ENCODE measurements at regions not wholly inside any gene's neighbourhood (a gene's known extent, or its start where the extent isn't known, plus 50 kb on each side); places are given as distances from the start of the nearest gene placed in this dataset.

DNA sequence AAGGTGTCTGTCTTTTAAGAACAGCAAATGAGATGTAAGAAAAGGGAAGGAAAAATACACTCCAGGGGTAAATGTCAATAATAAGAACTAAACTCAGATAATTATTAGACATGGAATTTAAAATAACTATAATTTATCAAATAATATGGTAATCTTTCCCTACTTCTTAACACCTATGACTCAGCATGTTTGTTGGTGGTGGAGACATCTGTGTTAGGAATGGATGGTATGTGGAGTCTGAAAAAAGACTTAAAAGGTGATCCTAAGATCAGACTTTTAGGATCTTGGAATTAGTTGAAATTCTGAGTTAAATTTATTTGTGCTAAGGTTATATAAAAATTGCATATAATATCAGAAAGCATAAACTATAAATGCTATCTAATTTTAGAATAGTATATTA, 915.1 kb downstream of the SLITRK5 start:
- TF ChIP-seq, protein P1, sequence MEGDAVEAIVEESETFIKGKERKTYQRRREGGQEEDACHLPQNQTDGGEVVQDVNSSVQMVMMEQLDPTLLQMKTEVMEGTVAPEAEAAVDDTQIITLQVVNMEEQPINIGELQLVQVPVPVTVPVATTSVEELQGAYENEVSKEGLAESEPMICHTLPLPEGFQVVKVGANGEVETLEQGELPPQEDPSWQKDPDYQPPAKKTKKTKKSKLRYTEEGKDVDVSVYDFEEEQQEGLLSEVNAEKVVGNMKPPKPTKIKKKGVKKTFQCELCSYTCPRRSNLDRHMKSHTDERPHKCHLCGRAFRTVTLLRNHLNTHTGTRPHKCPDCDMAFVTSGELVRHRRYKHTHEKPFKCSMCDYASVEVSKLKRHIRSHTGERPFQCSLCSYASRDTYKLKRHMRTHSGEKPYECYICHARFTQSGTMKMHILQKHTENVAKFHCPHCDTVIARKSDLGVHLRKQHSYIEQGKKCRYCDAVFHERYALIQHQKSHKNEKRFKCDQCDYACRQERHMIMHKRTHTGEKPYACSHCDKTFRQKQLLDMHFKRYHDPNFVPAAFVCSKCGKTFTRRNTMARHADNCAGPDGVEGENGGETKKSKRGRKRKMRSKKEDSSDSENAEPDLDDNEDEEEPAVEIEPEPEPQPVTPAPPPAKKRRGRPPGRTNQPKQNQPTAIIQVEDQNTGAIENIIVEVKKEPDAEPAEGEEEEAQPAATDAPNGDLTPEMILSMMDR (IDR thresholded peaks at IDR 0.05; ENCODE audit: insufficient read depth, low read length, poor library complexity, severe bottlenecking), result no peak
- no peak for TF ChIP-seq EZH2phosphoT487 (conservative IDR thresholded peaks at IDR 0.05; ENCODE audit: low read length)
